Neuronal stem cell (in vitro differentiated cells): ENCODE measurements at regions not wholly inside any gene's neighbourhood (a gene's known extent, or its start where the extent isn't known, plus 50 kb on each side); places are given as distances from the start of the nearest gene placed in this dataset.

Experiments used
- DNase-seq: peaks from one replicate; pipeline ENCODE4 v3.0.0-alpha.2; 2013; ENCODE audit warnings: low spot score
- H2AFZ ChIP-seq: one replicate; pipeline ENCODE4 v1.6.1; 2013; ENCODE audit warnings: mild to moderate bottlenecking, low read length, inconsistent platforms
- H2AK5ac ChIP-seq: 2 replicates; pipeline ENCODE4 v1.6.1; 2013; ENCODE audit warnings: low read depth, mild to moderate bottlenecking, inconsistent platforms, low read length, moderate library complexity, mixed read lengths
- H2BK120ac ChIP-seq: 2 replicates; pipeline ENCODE4 v1.6.1; 2013; ENCODE audit warnings: low read depth, mild to moderate bottlenecking, inconsistent platforms, low read length, moderate library complexity, mixed read lengths
- H2BK12ac ChIP-seq: one replicate; pipeline ENCODE4 v1.6.1; 2013; ENCODE audit warnings: low read length, inconsistent platforms
- H2BK15ac ChIP-seq: 2 replicates; pipeline ENCODE4 v1.6.1; 2013; ENCODE audit warnings: mild to moderate bottlenecking, low read length, inconsistent platforms, mixed read lengths
- H2BK5ac ChIP-seq: one replicate; pipeline ENCODE4 v1.6.1; 2013; ENCODE audit warnings: inconsistent platforms, mild to moderate bottlenecking, low read length, moderate library complexity
- H3K14ac ChIP-seq: one replicate; pipeline ENCODE4 v1.6.1; 2013; ENCODE audit warnings: low read length, inconsistent platforms
- H3K18ac ChIP-seq: 2 replicates; pipeline ENCODE4 v1.6.1; 2013; ENCODE audit warnings: low read length, inconsistent platforms
- H3K23ac ChIP-seq: 2 replicates; pipeline ENCODE4 v1.6.1; 2013; ENCODE audit warnings: low read depth, mild to moderate bottlenecking, mixed read lengths, low read length, inconsistent platforms; ENCODE audit not compliant: poor library complexity
- H3K27ac ChIP-seq: replicated peaks from 3 replicates; pipeline ENCODE4 v1.5.1; 2013; ENCODE audit warnings: low read length, inconsistent platforms
- H3K27me3 ChIP-seq, 3 experiments: 2 replicates each; pipeline ENCODE4 v1.6.1; 2013; ENCODE audit warnings: low read length in 3 of 3, mild to moderate bottlenecking in 2 of 3, inconsistent platforms in 1 of 3, low read depth in 1 of 3, mixed read lengths in 1 of 3, moderate library complexity in 1 of 3; ENCODE audit not compliant: control insufficient read depth in 3 of 3, insufficient read depth in 3 of 3
- H3K36me3 ChIP-seq, 2 donors: replicated peaks in 1 of 2; 2 replicates each; pipeline ENCODE4 v1.6.1; 2013; ENCODE audit warnings: low read length in 2 of 2; ENCODE audit not compliant: control insufficient read depth in 2 of 2, insufficient read depth in 2 of 2
- H3K4ac ChIP-seq: 2 replicates; pipeline ENCODE4 v1.6.1; 2013; ENCODE audit warnings: inconsistent platforms, mild to moderate bottlenecking, low read length, moderate library complexity
- H3K4me1 ChIP-seq, 2 donors: 1 replicate in 1 of 2; 2 replicates in 1 of 2; pipeline ENCODE4 v1.6.1; 2013; ENCODE audit warnings: low read length in 2 of 2, low read depth in 1 of 2; ENCODE audit not compliant: control insufficient read depth in 2 of 2, insufficient read depth in 1 of 2
- H3K4me2 ChIP-seq: one replicate; pipeline ENCODE4 v1.6.1; 2013; ENCODE audit warnings: mild to moderate bottlenecking, low read length, inconsistent platforms; ENCODE audit not compliant: insufficient read depth, poor library complexity, severe bottlenecking
- H3K4me3 ChIP-seq, 2 donors: 2 replicates each; pipeline ENCODE4 v1.5.1; 2013; ENCODE audit warnings: low read length in 2 of 2, mild to moderate bottlenecking in 2 of 2, inconsistent platforms in 1 of 2, moderate library complexity in 1 of 2
- H3K79me1 ChIP-seq: one replicate; pipeline ENCODE4 v1.6.1; 2013; ENCODE audit warnings: low read depth, mild to moderate bottlenecking, inconsistent platforms, low read length, moderate library complexity
- H3K9ac ChIP-seq: one replicate; pipeline ENCODE4 v1.6.1; 2013; ENCODE audit warnings: mild to moderate bottlenecking, low read depth, low read length, inconsistent platforms; ENCODE audit not compliant: poor library complexity
- H3K9me3 ChIP-seq, 2 donors: replicated peaks in 1 of 2; 2 replicates each; pipeline versions ENCODE3 to v1.6.1; 2013; ENCODE audit warnings: low read length in 2 of 2, mild to moderate bottlenecking in 2 of 2, inconsistent platforms in 1 of 2, low read depth in 1 of 2, mixed read lengths in 1 of 2, moderate library complexity in 1 of 2; ENCODE audit not compliant: control insufficient read depth in 2 of 2, insufficient read depth in 1 of 2
- H4K8ac ChIP-seq: one replicate; pipeline ENCODE4 v1.6.1; 2013; ENCODE audit warnings: low read depth, mild to moderate bottlenecking, inconsistent platforms, low read length, moderate library complexity
- H4K91ac ChIP-seq: one replicate; pipeline ENCODE4 v1.6.1; 2013; ENCODE audit warnings: low read length, low read depth, mild to moderate bottlenecking, inconsistent platforms; ENCODE audit not compliant: poor library complexity
- whole genome bisulfite sequencing, 2 donors: extraction: QIAGEN DNeasy Blood & Tissue Kit; methylation state at CpG; one replicate each; pipeline ENCODE4 v1.1.7; 2013; ENCODE audit warnings: missing lambda C conversion rate in 2 of 2, mixed read lengths in 1 of 2; ENCODE audit not compliant: insufficient read length in 2 of 2, insufficient replicate concordance in 1 of 2; ENCODE audit errors: extremely low coverage in 2 of 2; 5-methylcytosine and 5-hydroxymethylcytosine counted together

DNA sequence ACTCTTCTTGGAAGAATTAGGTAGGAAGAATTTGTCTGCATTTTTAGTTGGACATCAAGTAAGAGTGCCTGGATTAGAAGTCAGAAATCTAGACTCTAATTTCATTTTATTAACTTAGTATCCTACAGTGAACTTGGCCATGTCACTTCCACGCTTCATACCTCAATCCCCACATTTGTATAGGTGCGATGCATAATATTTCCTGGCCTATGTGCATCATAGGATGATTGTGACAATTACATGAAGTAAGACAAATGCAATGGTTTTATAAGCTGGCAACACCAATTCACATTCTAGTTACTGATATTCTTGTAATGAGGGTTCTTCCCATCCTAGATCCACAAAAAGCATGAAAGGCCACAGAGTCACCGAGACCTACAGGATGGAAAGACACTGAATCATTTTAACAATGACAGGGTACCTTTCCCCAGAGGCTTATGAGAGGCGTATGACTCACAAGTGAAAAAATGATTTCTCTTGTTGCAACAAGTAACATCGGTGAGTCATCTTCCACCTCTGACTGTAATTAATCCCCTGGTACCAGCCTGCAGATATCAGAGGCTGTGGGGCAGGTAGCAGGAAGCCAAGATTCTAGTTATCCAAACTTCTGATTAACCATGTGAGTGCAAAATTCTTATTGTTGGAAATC is 56.0 kb upstream of the OR5AK2 start:
- H3K4ac ChIP-seq, result no peak overlapping the region
- WGBS, 2 donors, result no CpG with 5 or more reads among the region's 5 CpGs
- no peak overlapping the region for H3K9ac ChIP-seq
- H3K27me3 ChIP-seq, result no peaks in the 10 kb centered on the region
- H2BK12ac ChIP-seq, result no peak overlapping the region
- no peak overlapping the region for H3K4me2 ChIP-seq
- no peaks in the 10 kb centered on the region for H3K79me1 ChIP-seq
- no peaks in the 10 kb centered on the region for H3K9me3 ChIP-seq
- no peak overlapping the region for H3K23ac ChIP-seq
- no peak overlapping the region for H3K4me3 ChIP-seq
- H3K4me1 ChIP-seq, result no peaks in the 10 kb centered on the region
- H3K14ac ChIP-seq, result no peak overlapping the region
- no peak overlapping the region for H4K91ac ChIP-seq
- no peak overlapping the region for H2AFZ ChIP-seq
- no peak overlapping the region for H4K8ac ChIP-seq
- no peak overlapping the region for H3K18ac ChIP-seq
- H2BK15ac ChIP-seq, result no peak overlapping the region
- H3K36me3 ChIP-seq, result no peaks in the 10 kb centered on the region
- no peak overlapping the region for H2BK120ac ChIP-seq
- H2AK5ac ChIP-seq, result no peak overlapping the region
- H2BK5ac ChIP-seq, result no peak overlapping the region
- DNase-seq, result no peak
- no peak overlapping the region for H3K27ac ChIP-seq

DNA sequence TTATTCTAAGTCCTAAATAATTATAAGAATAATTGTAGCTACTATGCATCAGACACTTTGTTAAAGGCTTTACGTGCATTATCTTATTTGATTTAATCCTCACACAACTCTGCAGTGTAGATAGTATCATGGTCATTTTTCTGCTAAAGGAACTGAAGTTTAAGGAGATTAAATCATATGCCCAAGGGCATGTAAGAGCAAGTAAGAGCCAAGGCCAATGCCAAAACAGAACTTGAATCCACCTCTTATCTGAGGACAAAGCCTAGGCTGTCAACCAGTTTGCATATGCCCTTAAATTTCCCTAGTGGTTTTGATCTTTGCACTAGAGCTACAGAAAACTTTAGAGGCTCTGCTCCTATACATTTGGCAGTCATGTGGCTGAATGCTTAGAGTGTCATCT is 65.6 kb upstream of the OR5AK2 start:
- H3K14ac ChIP-seq, result no peak overlapping the region
- no peak overlapping the region for H3K4me3 ChIP-seq
- H3K9me3 ChIP-seq, result no peaks in the 10 kb centered on the region
- H2AK5ac ChIP-seq, result no peak overlapping the region
- no peak overlapping the region for H2BK120ac ChIP-seq
- no peak overlapping the region for H3K9ac ChIP-seq
- no peaks in the 10 kb centered on the region for H3K36me3 ChIP-seq
- no peak for DNase-seq
- H2BK12ac ChIP-seq, result no peak overlapping the region
- no peak overlapping the region for H2AFZ ChIP-seq
- H3K18ac ChIP-seq, result no peak overlapping the region
- H3K27me3 ChIP-seq, result no peaks in the 10 kb centered on the region
- H2BK5ac ChIP-seq, result no peak overlapping the region
- no peak overlapping the region for H4K91ac ChIP-seq
- H3K23ac ChIP-seq, result no peak overlapping the region
- H3K79me1 ChIP-seq, result no peaks in the 10 kb centered on the region
- WGBS, 2 donors, result no CpG with 5 or more reads among the region's 1 CpG
- H3K27ac ChIP-seq, result no peak overlapping the region
- no peak overlapping the region for H2BK15ac ChIP-seq
- no peak overlapping the region for H3K4ac ChIP-seq
- H3K4me2 ChIP-seq, result no peak overlapping the region
- H3K4me1 ChIP-seq, result no peaks in the 10 kb centered on the region
- H4K8ac ChIP-seq, result no peak overlapping the region

DNA sequence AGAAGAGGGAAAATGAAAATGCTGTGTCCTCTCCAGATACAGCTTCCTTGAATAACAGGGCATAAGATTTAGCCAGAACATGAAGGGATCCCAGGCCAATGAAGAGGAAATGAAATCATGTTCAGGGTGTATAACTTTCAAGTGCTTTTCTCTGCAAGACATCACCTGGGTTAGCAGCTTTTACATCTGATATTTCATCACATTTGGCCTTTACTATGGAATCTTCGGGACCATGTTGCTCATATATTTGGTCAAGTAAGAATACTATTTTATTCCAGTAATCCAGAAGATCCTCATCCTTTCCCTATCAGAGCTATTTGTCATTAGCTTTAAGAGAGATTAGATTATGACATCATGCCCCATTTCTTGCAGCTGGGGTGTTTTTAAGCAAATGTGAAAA is 66.3 kb upstream of the OR5AK2 start:
- H2BK12ac ChIP-seq, result no peak overlapping the region
- H3K4ac ChIP-seq, result no peak overlapping the region
- no peaks in the 10 kb centered on the region for H3K9me3 ChIP-seq
- H3K27ac ChIP-seq, result no peak overlapping the region
- H3K23ac ChIP-seq, result no peak overlapping the region
- no peaks in the 10 kb centered on the region for H3K36me3 ChIP-seq
- H3K14ac ChIP-seq, result no peak overlapping the region
- no peak overlapping the region for H4K8ac ChIP-seq
- H2AFZ ChIP-seq, result no peak overlapping the region
- no peaks in the 10 kb centered on the region for H3K79me1 ChIP-seq
- H2BK5ac ChIP-seq, result no peak overlapping the region
- no CpG with 5 or more reads among the region's 1 CpG for WGBS, 2 donors
- no peak overlapping the region for H2BK15ac ChIP-seq
- no peak overlapping the region for H4K91ac ChIP-seq
- H3K27me3 ChIP-seq, result no peaks in the 10 kb centered on the region
- H3K9ac ChIP-seq, result no peak overlapping the region
- H3K4me3 ChIP-seq, result no peak overlapping the region
- no peaks in the 10 kb centered on the region for H3K4me1 ChIP-seq
- no peak overlapping the region for H2AK5ac ChIP-seq
- no peak overlapping the region for H3K18ac ChIP-seq
- H2BK120ac ChIP-seq, result no peak overlapping the region
- no peak for DNase-seq
- no peak overlapping the region for H3K4me2 ChIP-seq

DNA sequence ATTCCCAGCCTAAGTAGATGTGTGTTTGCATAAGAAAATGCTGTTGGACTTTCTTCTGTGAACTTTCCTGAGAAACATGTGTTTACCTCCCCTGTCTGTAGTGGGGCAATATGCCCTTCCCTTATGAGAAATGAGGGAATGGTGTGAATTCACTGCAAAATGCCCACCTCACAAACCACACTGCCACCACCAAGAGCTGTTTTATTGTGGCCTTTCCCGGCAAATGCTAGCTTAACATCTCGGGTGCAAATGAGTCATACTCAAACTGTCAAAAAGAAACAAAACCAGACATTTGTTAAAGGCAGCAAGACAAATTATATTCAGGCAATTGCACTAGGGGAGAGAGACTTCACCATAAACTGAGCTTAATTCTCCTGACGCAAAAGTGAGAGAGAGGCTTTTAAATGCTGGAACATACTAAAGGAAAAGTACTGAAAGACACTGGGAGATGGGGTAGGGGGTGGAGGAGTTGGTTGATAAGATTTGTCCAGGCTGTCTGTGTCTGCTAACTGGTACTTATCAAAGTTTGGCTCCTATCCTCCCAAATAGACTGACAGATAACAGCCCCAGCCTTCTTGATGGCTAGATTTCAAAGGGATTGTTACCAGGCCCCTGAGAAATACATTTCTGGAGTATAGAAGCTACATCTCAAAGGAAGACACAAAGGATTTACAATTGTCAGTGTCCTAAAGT is 70.9 kb upstream of the OR5AK2 start:
- WGBS, 2 donors, result no CpG with 5 or more reads among the region's 3 CpGs
- no peaks in the 10 kb centered on the region for H3K79me1 ChIP-seq
- H3K4me3 ChIP-seq, result no peak overlapping the region
- no peak overlapping the region for H2AFZ ChIP-seq
- no peak overlapping the region for H2BK15ac ChIP-seq
- DNase-seq, result no peak
- H4K8ac ChIP-seq, result no peak overlapping the region
- no peak overlapping the region for H3K27ac ChIP-seq
- no peaks in the 10 kb centered on the region for H3K36me3 ChIP-seq
- no peaks in the 10 kb centered on the region for H3K27me3 ChIP-seq
- no peak overlapping the region for H3K23ac ChIP-seq
- no peak overlapping the region for H2AK5ac ChIP-seq
- H3K4me2 ChIP-seq, result no peak overlapping the region
- no peak overlapping the region for H2BK12ac ChIP-seq
- H3K18ac ChIP-seq, result no peak overlapping the region
- H3K14ac ChIP-seq, result no peak overlapping the region
- H3K4ac ChIP-seq, result no peak overlapping the region
- H3K9ac ChIP-seq, result no peak overlapping the region
- no peak overlapping the region for H2BK120ac ChIP-seq
- no peaks in the 10 kb centered on the region for H3K9me3 ChIP-seq
- H3K4me1 ChIP-seq, result no peaks in the 10 kb centered on the region
- no peak overlapping the region for H2BK5ac ChIP-seq
- H4K91ac ChIP-seq, result no peak overlapping the region
